Brain microvascular endothelial cell (primary cell): ENCODE measurements at regions not wholly inside any gene's neighbourhood (a gene's known extent, or its start where the extent isn't known, plus 50 kb on each side); places are given as distances from the start of the nearest gene placed in this dataset.
"Not testable (repeated sequence)": the region's sequence is repeated elsewhere in the genome, so short reads cannot be mapped to it uniquely, and the experiment has no call there.

ENCODE experiments used
- DNase-seq: peaks from one replicate; pipeline ENCODE4 v3.0.0-alpha.2; 2020
- H3K27ac ChIP-seq: fragments of 250-450 bp; sonication (Bioruptor Pico); 2 replicates; pipeline ENCODE4 v1.5.1; 2020; ENCODE audit warnings: mild to moderate bottlenecking, moderate library complexity
- H3K27me3 ChIP-seq: fragments of 250-450 bp; sonication (Bioruptor Pico); replicated peaks from 2 replicates; pipeline ENCODE4 v1.5.1; 2020; ENCODE audit warnings: mild to moderate bottlenecking
- H3K36me3 ChIP-seq: fragments of 250-450 bp; sonication (Bioruptor Pico); replicated peaks from 2 replicates; pipeline ENCODE4 v1.5.1; 2020; ENCODE audit warnings: mild to moderate bottlenecking
- H3K4me3 ChIP-seq: 2 replicates; pipeline ENCODE4 v1.5.1; 2011; ENCODE audit warnings: low read depth, mild to moderate bottlenecking, control low read depth, low read length, moderate library complexity
- CTCF ChIP-seq: IDR thresholded peaks from 2 replicates; pipeline ENCODE4 v1.5.1; 2011; ENCODE audit warnings: low read depth, mild to moderate bottlenecking, moderate library complexity, low read length, control low read depth, inconsistent platforms; ENCODE audit errors: missing control alignments
- in situ Hi-C: cut with HindIII; loops from 2 replicates; pipeline ENCODE4 v1.10.0; 2017; ENCODE audit warnings: low sequenced_read_pairs, low pct_ligation_motif_present

- in situ Hi-C loops: no loop called here
- TF ChIP-seq CTCF: no peak
- no peak for DNase-seq
- no peak overlapping the region for H3K4me3 ChIP-seq
- no peak overlapping the region for H3K27ac ChIP-seq
- no peaks in the 10 kb centered on the region for H3K27me3 ChIP-seq
- H3K36me3 ChIP-seq: no peaks in the 10 kb centered on the region
Observed at GRCh38 chr2:106257135-106257534, 63.0 kb upstream of the UXS1 start.

GRCh38 chr2:106249157-106249828, 55.2 kb upstream of the UXS1 start:
- H3K27me3 ChIP-seq, DNase-seq, in situ Hi-C loops, H3K4me3 ChIP-seq, H3K27ac ChIP-seq, H3K36me3 ChIP-seq: not testable (repeated sequence)

- DNase-seq: peak; percentile 38
- in situ Hi-C loops, H3K27me3 ChIP-seq, H3K4me3 ChIP-seq, H3K36me3 ChIP-seq, H3K27ac ChIP-seq: not testable (repeated sequence)
Observed at GRCh38 chr2:106248548-106249151, 54.5 kb upstream of the UXS1 start.
